ENCODE measurements at regions not wholly inside any gene's neighbourhood (a gene's known extent, or its start where the extent isn't known, plus 50 kb on each side); places are given as distances from the start of the nearest gene placed in this dataset.
A peak's percentile ranks its signal among the peaks of the same experiment; 100 is the strongest.

DNA sequence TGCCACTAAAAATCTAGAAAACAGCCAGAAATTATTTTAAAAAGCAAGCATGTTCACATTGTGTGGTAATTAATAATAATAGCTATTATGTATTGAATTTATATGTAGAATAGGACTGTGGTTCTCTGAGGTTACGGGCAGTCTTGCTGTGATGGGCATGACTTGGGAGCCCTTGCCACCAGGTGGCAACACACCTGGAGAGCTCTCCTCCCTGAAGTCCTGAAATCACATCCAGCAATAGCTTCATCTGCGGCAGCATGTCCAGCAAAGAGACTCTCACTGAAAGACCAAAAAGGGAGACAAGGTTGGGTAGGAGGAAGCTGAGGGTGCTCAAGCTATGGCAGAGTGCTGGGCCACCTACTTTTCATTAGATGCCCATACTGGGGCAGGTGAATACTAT lies 206.8 kb upstream of the IL12A start:
- H3K4me2 ChIP-seq (ENCODE audit: insufficient read depth, low read length), result no peak overlapping the region
- no peak overlapping the region for H2AFZ ChIP-seq (ENCODE audit: low read length)
- TF ChIP-seq, protein P1, sequence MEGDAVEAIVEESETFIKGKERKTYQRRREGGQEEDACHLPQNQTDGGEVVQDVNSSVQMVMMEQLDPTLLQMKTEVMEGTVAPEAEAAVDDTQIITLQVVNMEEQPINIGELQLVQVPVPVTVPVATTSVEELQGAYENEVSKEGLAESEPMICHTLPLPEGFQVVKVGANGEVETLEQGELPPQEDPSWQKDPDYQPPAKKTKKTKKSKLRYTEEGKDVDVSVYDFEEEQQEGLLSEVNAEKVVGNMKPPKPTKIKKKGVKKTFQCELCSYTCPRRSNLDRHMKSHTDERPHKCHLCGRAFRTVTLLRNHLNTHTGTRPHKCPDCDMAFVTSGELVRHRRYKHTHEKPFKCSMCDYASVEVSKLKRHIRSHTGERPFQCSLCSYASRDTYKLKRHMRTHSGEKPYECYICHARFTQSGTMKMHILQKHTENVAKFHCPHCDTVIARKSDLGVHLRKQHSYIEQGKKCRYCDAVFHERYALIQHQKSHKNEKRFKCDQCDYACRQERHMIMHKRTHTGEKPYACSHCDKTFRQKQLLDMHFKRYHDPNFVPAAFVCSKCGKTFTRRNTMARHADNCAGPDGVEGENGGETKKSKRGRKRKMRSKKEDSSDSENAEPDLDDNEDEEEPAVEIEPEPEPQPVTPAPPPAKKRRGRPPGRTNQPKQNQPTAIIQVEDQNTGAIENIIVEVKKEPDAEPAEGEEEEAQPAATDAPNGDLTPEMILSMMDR (IDR thresholded peaks at IDR 0.05; ENCODE audit: extremely low read depth, low read depth, low read length), result no peak
- H3K79me2 ChIP-seq (ENCODE audit: insufficient read depth, low read length), result peaks cover 99% of the 10 kb centered on the region
- H3K4me1 ChIP-seq (ENCODE audit: insufficient read depth, low read length), result peaks cover 27% of the 10 kb centered on the region
- no peaks in the 10 kb centered on the region for H3K9me3 ChIP-seq (ENCODE audit: low read depth, low read length)
- peaks cover 27% of the 10 kb centered on the region for H4K20me1 ChIP-seq (ENCODE audit: insufficient read depth, low read length)
- no peaks in the 10 kb centered on the region for H3K36me3 ChIP-seq (ENCODE audit: insufficient read depth, low read length)
- no peak overlapping the region for H3K27ac ChIP-seq (ENCODE audit: low read depth, low read length)
- no peaks in the 10 kb centered on the region for H3K27me3 ChIP-seq (ENCODE audit: insufficient read depth, low read length)
- no peak for DNase-seq (ENCODE audit: insufficient read length, low spot score, missing footprints)
- no peak overlapping the region for H3K4me3 ChIP-seq (ENCODE audit: insufficient read depth, low read length)

DNA sequence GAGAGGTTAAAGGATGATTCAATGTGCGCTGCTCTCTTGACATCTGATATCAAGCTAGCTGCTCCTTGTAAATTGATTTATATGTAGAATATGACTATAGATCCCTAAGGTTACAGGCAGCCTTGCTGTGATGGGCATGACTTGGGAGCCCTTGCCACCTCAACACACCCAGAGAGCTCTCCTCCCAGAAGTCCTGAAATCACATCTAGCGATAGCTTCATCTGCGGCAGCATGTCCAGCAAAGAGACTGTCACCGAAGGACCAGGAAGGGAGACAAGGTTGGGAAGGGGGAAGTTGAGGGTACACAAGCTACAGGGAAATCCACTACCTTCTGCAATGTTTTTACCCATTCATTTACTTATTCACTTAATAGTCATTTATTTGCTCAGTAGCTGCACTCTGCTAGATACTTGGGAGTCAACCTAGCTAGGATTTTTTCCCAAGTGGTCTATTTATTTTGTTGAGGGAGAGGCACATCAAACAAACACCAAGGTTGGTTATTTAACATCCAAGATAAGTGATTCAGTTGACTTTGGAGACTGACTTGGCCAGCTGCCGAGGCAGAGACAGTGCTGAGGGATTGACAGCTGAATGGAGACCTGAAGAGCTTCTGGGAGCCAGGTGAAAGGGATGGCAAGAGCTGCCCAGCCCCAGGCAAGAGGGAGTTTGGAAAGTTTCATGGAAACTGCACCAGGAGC lies 205.8 kb upstream of the IL12A start:
- H3K9me3 ChIP-seq (ENCODE audit: low read depth, low read length), result no peaks in the 10 kb centered on the region
- TF ChIP-seq, protein P1 (IDR thresholded peaks at IDR 0.05; ENCODE audit: extremely low read depth, low read depth, low read length), result no peak
- peaks cover 99% of the 10 kb centered on the region for H3K79me2 ChIP-seq (ENCODE audit: insufficient read depth, low read length)
- peaks cover 37% of the 10 kb centered on the region for H3K4me1 ChIP-seq (ENCODE audit: insufficient read depth, low read length)
- no peak overlapping the region for H2AFZ ChIP-seq (ENCODE audit: low read length)
- H3K27me3 ChIP-seq (ENCODE audit: insufficient read depth, low read length), result no peaks in the 10 kb centered on the region
- H3K27ac ChIP-seq (ENCODE audit: low read depth, low read length), result no peak overlapping the region
- H3K36me3 ChIP-seq (ENCODE audit: insufficient read depth, low read length), result no peaks in the 10 kb centered on the region
- peaks cover 27% of the 10 kb centered on the region for H4K20me1 ChIP-seq (ENCODE audit: insufficient read depth, low read length)
- DNase-seq (ENCODE audit: insufficient read length, low spot score, missing footprints), result no peak
- no peak overlapping the region for H3K4me3 ChIP-seq (ENCODE audit: insufficient read depth, low read length)
- H3K4me2 ChIP-seq (ENCODE audit: insufficient read depth, low read length), result no peak overlapping the region

DNA sequence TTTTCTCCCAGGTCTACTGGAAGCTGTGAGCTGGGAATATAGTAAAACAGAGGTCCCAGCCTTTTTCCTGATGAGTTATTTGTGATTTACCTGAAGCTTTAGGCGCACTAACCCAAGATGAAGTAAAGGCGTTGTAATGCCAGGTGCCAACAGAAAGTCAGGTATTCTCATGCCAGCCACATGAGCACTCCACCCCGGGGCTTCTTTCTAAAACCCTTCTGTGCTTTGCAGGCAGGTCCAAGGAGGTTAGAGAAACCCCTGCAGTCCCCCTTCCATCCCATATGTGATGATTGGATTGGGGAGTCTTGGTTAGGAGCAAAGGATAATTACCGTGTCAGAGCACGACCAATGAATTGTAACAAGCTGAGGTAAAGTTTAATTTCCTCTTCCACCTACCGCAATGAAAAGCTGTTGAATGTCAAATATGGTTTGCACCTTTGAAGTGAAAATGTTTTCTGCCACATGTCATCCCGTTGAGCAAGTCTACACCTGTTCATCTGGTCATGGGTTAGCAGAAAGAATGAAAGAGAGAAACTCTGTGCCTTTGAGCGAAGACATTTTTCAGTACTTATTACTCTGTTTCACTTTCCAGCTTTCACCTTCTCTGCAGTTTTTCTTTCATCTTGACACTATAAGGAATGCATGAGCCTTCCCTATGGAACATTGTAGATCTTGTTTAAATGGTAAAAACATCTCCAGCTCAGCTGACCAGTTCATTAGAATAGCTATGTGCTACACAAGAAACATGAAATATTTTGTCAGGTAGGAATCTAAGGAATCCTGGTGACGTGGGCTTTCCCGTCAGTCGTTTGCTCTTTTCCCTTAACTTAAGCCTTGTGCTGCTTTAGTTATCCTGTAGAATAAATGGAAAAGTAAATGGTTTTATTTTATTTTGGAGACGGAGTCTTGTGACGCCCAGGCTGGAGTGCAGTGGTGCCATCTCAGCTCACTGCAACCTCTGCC lies 204.6 kb upstream of the IL12A start:
- Histone ChIP-seq H3K36me3 (ENCODE audit: insufficient read depth, low read length) (no peaks in the 10 kb centered on the region), H3K9me3 (ENCODE audit: low read depth, low read length) (no peaks in the 10 kb centered on the region), H3K79me2 (ENCODE audit: insufficient read depth, low read length) (peaks cover 98% of the 10 kb centered on the region), H3K27me3 (ENCODE audit: insufficient read depth, low read length) (no peaks in the 10 kb centered on the region), H2AFZ (ENCODE audit: low read length) (no peak overlapping the region), H3K4me2 (ENCODE audit: insufficient read depth, low read length) (no peak overlapping the region), H3K4me3 (ENCODE audit: insufficient read depth, low read length) (no peak overlapping the region), H3K4me1 (ENCODE audit: insufficient read depth, low read length) (peaks cover 43% of the 10 kb centered on the region), H4K20me1 (ENCODE audit: insufficient read depth, low read length) (peaks cover 27% of the 10 kb centered on the region), H3K27ac (ENCODE audit: low read depth, low read length) (no peak overlapping the region)
- no peak for DNase-seq (ENCODE audit: insufficient read length, low spot score, missing footprints)
- TF ChIP-seq, protein P1 (IDR thresholded peaks at IDR 0.05; ENCODE audit: extremely low read depth, low read depth, low read length), result no peak

DNA sequence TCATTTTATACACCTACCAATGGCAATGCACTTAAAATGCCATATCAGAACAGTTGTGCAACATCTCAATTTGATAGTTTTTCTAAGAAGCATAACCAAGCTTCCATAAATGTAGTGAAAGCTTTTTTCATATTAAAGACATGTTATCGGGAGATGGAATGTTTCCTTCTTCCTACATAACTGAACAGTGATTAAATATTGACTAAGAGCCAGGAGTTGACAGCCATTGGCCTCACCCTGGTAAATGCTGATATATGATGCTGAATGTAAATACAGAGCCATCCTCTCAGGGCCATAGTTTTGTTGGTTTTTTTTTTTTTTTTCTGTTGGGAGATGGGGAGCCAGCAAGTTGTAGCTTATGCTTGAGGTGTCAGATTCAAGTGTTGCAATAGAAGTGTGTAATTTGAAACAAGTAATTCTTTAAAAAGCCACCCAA lies 203.3 kb upstream of the IL12A start:
- H2AFZ ChIP-seq (ENCODE audit: low read length), result no peak overlapping the region
- H3K4me2 ChIP-seq (ENCODE audit: insufficient read depth, low read length), result peak overlapping the region; percentile 43
- H3K9me3 ChIP-seq (ENCODE audit: low read depth, low read length), result no peaks in the 10 kb centered on the region
- peak; percentile 80 for DNase-seq (ENCODE audit: insufficient read length, low spot score, missing footprints)
- H3K4me3 ChIP-seq (ENCODE audit: insufficient read depth, low read length), result no peak overlapping the region
- peaks cover 38% of the 10 kb centered on the region for H3K4me1 ChIP-seq (ENCODE audit: insufficient read depth, low read length)
- H3K79me2 ChIP-seq (ENCODE audit: insufficient read depth, low read length), result peaks cover 98% of the 10 kb centered on the region
- peaks cover 23% of the 10 kb centered on the region for H4K20me1 ChIP-seq (ENCODE audit: insufficient read depth, low read length)
- no peaks in the 10 kb centered on the region for H3K27me3 ChIP-seq (ENCODE audit: insufficient read depth, low read length)
- H3K36me3 ChIP-seq (ENCODE audit: insufficient read depth, low read length), result no peaks in the 10 kb centered on the region
- no peak overlapping the region for H3K27ac ChIP-seq (ENCODE audit: low read depth, low read length)
- TF ChIP-seq, protein P1 (IDR thresholded peaks at IDR 0.05; ENCODE audit: extremely low read depth, low read depth, low read length), result no peak

All from osteoblast (primary cell).